ENCODE measurements at regions not wholly inside any gene's neighbourhood (a gene's known extent, or its start where the extent isn't known, plus 50 kb on each side); places are given as distances from the start of the nearest gene placed in this dataset.

GRCh38 chr10:109770663-109771062, 152.6 kb downstream of the XPNPEP1 start:
- Histone ChIP-seq H3K23ac (ENCODE audit: insufficient read length, low read depth, low read length) (no peak overlapping the region), H3K23me2 (ENCODE audit: insufficient read length, low read depth, low read length, poor library complexity, severe bottlenecking) (no peaks in the 10 kb centered on the region), H3K4me1 (ENCODE audit: insufficient read depth, low read length) (no peaks in the 10 kb centered on the region), H3K9ac (ENCODE audit: extremely low read depth, insufficient read length, low read length) (no peak overlapping the region), H2BK120ac (ENCODE audit: low read depth, low read length, poor library complexity, severe bottlenecking) (no peak overlapping the region), H2BK20ac (ENCODE audit: low read depth, low read length, poor library complexity, severe bottlenecking) (no peak overlapping the region), H3K4ac (ENCODE audit: low read depth, low read length) (no peak overlapping the region), H3T11ph (ENCODE audit: low read length) (no peak overlapping the region), H2AFZ (ENCODE audit: low read length) (no peak overlapping the region), H2BK15ac (ENCODE audit: low read depth, low read length) (no peak overlapping the region), H2AK5ac (ENCODE audit: insufficient read length, low read length) (no peak overlapping the region), H3K4me2 (ENCODE audit: insufficient read depth, insufficient read length, low read length) (no peak overlapping the region), H3K79me2 (ENCODE audit: insufficient read depth, low read length) (no peaks in the 10 kb centered on the region), H3K18ac (ENCODE audit: insufficient read length, low read depth, low read length) (no peak overlapping the region), H2BK5ac (ENCODE audit: insufficient read length, low read length) (no peak overlapping the region), H4K8ac (replicated peaks; ENCODE audit: insufficient read length, low read depth, low read length) (no peak overlapping the region), H3K79me1 (ENCODE audit: insufficient read depth, low read depth, low read length, poor library complexity, severe bottlenecking) (no peaks in the 10 kb centered on the region), H4K20me1 (ENCODE audit: control insufficient read depth, insufficient read depth, insufficient read length) (no peaks in the 10 kb centered on the region), H3K9me3 (ENCODE audit: control insufficient read depth, low read depth, low read length) (no peaks in the 10 kb centered on the region), H4K91ac (ENCODE audit: insufficient read length, low read depth, low read length) (no peak overlapping the region), H3K14ac (ENCODE audit: insufficient read depth, low read length) (no peak overlapping the region), H3K27ac (ENCODE audit: insufficient read length, low read depth, low read length) (no peak overlapping the region), H2BK12ac (ENCODE audit: insufficient read length, low read depth, low read length) (no peak overlapping the region), H4K5ac (ENCODE audit: insufficient read length, low read depth, low read length) (no peak overlapping the region), H3K56ac (ENCODE audit: insufficient read length, low read depth, low read length) (no peak overlapping the region), H3K27me3 (ENCODE audit: insufficient read depth, low read length) (no peaks in the 10 kb centered on the region)
- TF ChIP-seq, protein P1, sequence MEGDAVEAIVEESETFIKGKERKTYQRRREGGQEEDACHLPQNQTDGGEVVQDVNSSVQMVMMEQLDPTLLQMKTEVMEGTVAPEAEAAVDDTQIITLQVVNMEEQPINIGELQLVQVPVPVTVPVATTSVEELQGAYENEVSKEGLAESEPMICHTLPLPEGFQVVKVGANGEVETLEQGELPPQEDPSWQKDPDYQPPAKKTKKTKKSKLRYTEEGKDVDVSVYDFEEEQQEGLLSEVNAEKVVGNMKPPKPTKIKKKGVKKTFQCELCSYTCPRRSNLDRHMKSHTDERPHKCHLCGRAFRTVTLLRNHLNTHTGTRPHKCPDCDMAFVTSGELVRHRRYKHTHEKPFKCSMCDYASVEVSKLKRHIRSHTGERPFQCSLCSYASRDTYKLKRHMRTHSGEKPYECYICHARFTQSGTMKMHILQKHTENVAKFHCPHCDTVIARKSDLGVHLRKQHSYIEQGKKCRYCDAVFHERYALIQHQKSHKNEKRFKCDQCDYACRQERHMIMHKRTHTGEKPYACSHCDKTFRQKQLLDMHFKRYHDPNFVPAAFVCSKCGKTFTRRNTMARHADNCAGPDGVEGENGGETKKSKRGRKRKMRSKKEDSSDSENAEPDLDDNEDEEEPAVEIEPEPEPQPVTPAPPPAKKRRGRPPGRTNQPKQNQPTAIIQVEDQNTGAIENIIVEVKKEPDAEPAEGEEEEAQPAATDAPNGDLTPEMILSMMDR (conservative IDR thresholded peaks at IDR 0.05) = no peak
- Mint-ChIP-seq H3K27ac (no peak overlapping the region), H3K27me3 (ENCODE audit: low read depth) (no peaks in the 10 kb centered on the region), H3K9me3 (peaks cover 2 to 6% of the 10 kb centered on the region in 2 experiments; a peak in 1 of 5 replicates), H3K36me3 (ENCODE audit: insufficient read depth in 1 of 3, low read depth in 3 of 3) (no peaks in the 10 kb centered on the region), H3K4me3 (no peak overlapping the region), H3K4me1 (no peaks in the 10 kb centered on the region)
- WGBS (ENCODE audit: extremely low coverage, insufficient read length, low lambda C conversion rate) = no CpG with 5 or more reads among the region's 1 CpG
- no peak for DNase-seq

Data from H9 (cell line).